HG03442 (cell line): ENCODE measurements at regions not wholly inside any gene's neighbourhood (a gene's known extent, or its start where the extent isn't known, plus 50 kb on each side); places are given as distances from the start of the nearest gene placed in this dataset.

Source experiments
- ATAC-seq: cut with Tn5 transposase; IDR thresholded peaks from one replicate; pipeline ENCODE4 v1.9.1; 2021; ENCODE audit warnings: mild to moderate bottlenecking, moderate library complexity; ENCODE audit not compliant: unreplicated experiment

- ATAC-seq, result no peak
Observed at GRCh38 chr3:59547874-59548273, 498.0 kb upstream of the CFAP20DC start.

- no peak for ATAC-seq
Observed at GRCh38 chr3:59546522-59546921, 496.7 kb upstream of the CFAP20DC start.

- no peak for ATAC-seq
Observed at GRCh38 chr3:59545374-59545773, 495.5 kb upstream of the CFAP20DC start.

GRCh38 chr3:59542276-59542675 is 492.5 kb upstream of the CFAP20DC start:
- no peak for ATAC-seq

GRCh38 chr3:59540696-59541095 is 490.9 kb upstream of the CFAP20DC start:
- ATAC-seq, result peak; percentile 94

- no peak for ATAC-seq
Observed at GRCh38 chr3:59540241-59540640, 490.4 kb upstream of the CFAP20DC start.

GRCh38 chr3:59538753-59539432 is 489.1 kb upstream of the CFAP20DC start:
- ATAC-seq, result no peak

GRCh38 chr3:59535791-59536221 is 486.0 kb upstream of the CFAP20DC start:
- ATAC-seq, result no peak

GRCh38 chr3:59531994-59532393 is 482.2 kb upstream of the CFAP20DC start:
- ATAC-seq, result no peak

GRCh38 chr3:59531066-59531745 is 481.4 kb upstream of the CFAP20DC start:
- ATAC-seq, result no peak

- ATAC-seq, result no peak
Observed at GRCh38 chr3:59528251-59528650, 478.4 kb upstream of the CFAP20DC start.

GRCh38 chr3:59527493-59527892 is 477.7 kb upstream of the CFAP20DC start:
- ATAC-seq, result no peak

- no peak for ATAC-seq
Observed at GRCh38 chr3:59526999-59527398, 477.2 kb upstream of the CFAP20DC start.

- ATAC-seq, result no peak
Observed at GRCh38 chr3:59522550-59522949, 472.7 kb upstream of the CFAP20DC start.

GRCh38 chr3:59519094-59519493 is 469.3 kb upstream of the CFAP20DC start:
- no peak for ATAC-seq

- no peak for ATAC-seq
Observed at GRCh38 chr3:59518283-59519055, 468.6 kb upstream of the CFAP20DC start.

GRCh38 chr3:59517388-59517787 is 467.6 kb upstream of the CFAP20DC start:
- no peak for ATAC-seq

GRCh38 chr3:59515966-59516365 is 466.1 kb upstream of the CFAP20DC start:
- ATAC-seq, result no peak

- ATAC-seq, result no peak
Observed at GRCh38 chr3:59514865-59515482, 465.1 kb upstream of the CFAP20DC start.

GRCh38 chr3:59513570-59513969 is 463.7 kb upstream of the CFAP20DC start:
- no peak for ATAC-seq

GRCh38 chr3:59512066-59512465 is 462.2 kb upstream of the CFAP20DC start:
- ATAC-seq, result no peak
